ENCODE measurements at regions not wholly inside any gene's neighbourhood (a gene's known extent, or its start where the extent isn't known, plus 50 kb on each side); places are given as distances from the start of the nearest gene placed in this dataset.

- H3K4me1 Mint-ChIP-seq (ENCODE audit: low read depth, unreplicated experiment): peaks cover 6% of the 10 kb centered on the region
These were observed 290.1 kb upstream of the KCND2 start for GRCh38 chr7:119982884-119983283.

GRCh38 chr7:119983468-119983867, 289.5 kb upstream of the KCND2 start:
- H3K36me3 ChIP-seq (ENCODE audit: insufficient read depth, low read length): no peaks in the 10 kb centered on the region
- Mint-ChIP-seq H3K4me1 (ENCODE audit: low read depth, unreplicated experiment) (peaks cover 6% of the 10 kb centered on the region), H3K27me3 (ENCODE audit: low read depth, unreplicated experiment) (no peaks in the 10 kb centered on the region)

More at GRCh38 chr7:119982884-119983283, 290.1 kb upstream of the KCND2 start:
- no peak overlapping the region for H3K4me3 Mint-ChIP-seq (ENCODE audit: unreplicated experiment)
- H3K36me3 Mint-ChIP-seq (ENCODE audit: low read depth, unreplicated experiment): no peaks in the 10 kb centered on the region
- no peak overlapping the region for H2AFZ ChIP-seq (ENCODE audit: low read depth, low read length)
- H3K9me3 ChIP-seq (ENCODE audit: insufficient read depth, low read depth, low read length): no peaks in the 10 kb centered on the region
- H3K9ac ChIP-seq (ENCODE audit: low read length): no peak overlapping the region
- no peak overlapping the region for H3K27ac Mint-ChIP-seq (ENCODE audit: unreplicated experiment)
- H3K27ac ChIP-seq (ENCODE audit: low read depth, low read length): no peak overlapping the region
- no peak for DNase-seq (ENCODE audit: low read depth)
- H3K9me3 Mint-ChIP-seq (ENCODE audit: unreplicated experiment): no peaks in the 10 kb centered on the region
- no peak overlapping the region for H3K4me2 ChIP-seq (ENCODE audit: low read length)
- H3K27me3 Mint-ChIP-seq (ENCODE audit: low read depth, unreplicated experiment): no peaks in the 10 kb centered on the region
- H3K27me3 ChIP-seq (ENCODE audit: insufficient read depth, low read length): no peaks in the 10 kb centered on the region
- H3K36me3 ChIP-seq (ENCODE audit: insufficient read depth, low read length): no peaks in the 10 kb centered on the region
- H3K79me2 ChIP-seq (ENCODE audit: insufficient read depth, low read length): no peaks in the 10 kb centered on the region
- H3K4me3 ChIP-seq (ENCODE audit: insufficient read depth, low read depth, low read length): no peak overlapping the region
- H3K4me1 ChIP-seq (ENCODE audit: insufficient read depth, low read length): no peaks in the 10 kb centered on the region
- TF ChIP-seq EZH2 (IDR thresholded peaks at IDR 0.05; ENCODE audit: insufficient read depth, low read length) (no peak), CTCF (IDR thresholded peaks at IDR 0.05; ENCODE audit: insufficient read depth, low read depth, low read length) (no peak)
- no peak for FAIRE-seq
- H4K20me1 ChIP-seq (ENCODE audit: insufficient read depth, low read length): no peaks in the 10 kb centered on the region

More at GRCh38 chr7:119983468-119983867, 289.5 kb upstream of the KCND2 start:
- no peak for FAIRE-seq
- H3K4me3 Mint-ChIP-seq (ENCODE audit: unreplicated experiment): no peak overlapping the region
- DNase-seq (ENCODE audit: low read depth): no peak
- Histone ChIP-seq H3K79me2 (ENCODE audit: insufficient read depth, low read length) (no peaks in the 10 kb centered on the region), H3K9ac (ENCODE audit: low read length) (no peak overlapping the region), H3K9me3 (ENCODE audit: insufficient read depth, low read depth, low read length) (no peaks in the 10 kb centered on the region), H3K4me3 (ENCODE audit: insufficient read depth, low read depth, low read length) (no peak overlapping the region), H2AFZ (ENCODE audit: low read depth, low read length) (no peak overlapping the region), H3K4me1 (ENCODE audit: insufficient read depth, low read length) (no peaks in the 10 kb centered on the region), H3K27ac (ENCODE audit: low read depth, low read length) (no peak overlapping the region), H3K4me2 (ENCODE audit: low read length) (no peak overlapping the region), H4K20me1 (ENCODE audit: insufficient read depth, low read length) (no peaks in the 10 kb centered on the region), H3K27me3 (ENCODE audit: insufficient read depth, low read length) (no peaks in the 10 kb centered on the region)
- H3K27ac Mint-ChIP-seq (ENCODE audit: unreplicated experiment): no peak overlapping the region
- H3K36me3 Mint-ChIP-seq (ENCODE audit: low read depth, unreplicated experiment): no peaks in the 10 kb centered on the region
- TF ChIP-seq CTCF (IDR thresholded peaks at IDR 0.05; ENCODE audit: insufficient read depth, low read depth, low read length) (no peak), EZH2 (IDR thresholded peaks at IDR 0.05; ENCODE audit: insufficient read depth, low read length) (no peak)
- H3K9me3 Mint-ChIP-seq (ENCODE audit: unreplicated experiment): no peaks in the 10 kb centered on the region

Measured in astrocyte (in vitro differentiated cells and primary cell).